Activated CD4-positive, alpha-beta T cell treated with anti-CD3 and anti-CD28 coated beads, Interleukin-2, amount 50 U/mL, for 16 hours (primary cell): ENCODE measurements at regions not wholly inside any gene's neighbourhood (a gene's known extent, or its start where the extent isn't known, plus 50 kb on each side); places are given as distances from the start of the nearest gene placed in this dataset.

Source experiments
- DNase-seq: peaks from one replicate; pipeline ENCODE4 v3.0.0-alpha.2; 2020

- DNase-seq, result no peak
Observed at GRCh38 chr6:16078064-16078463, 50.8 kb upstream of the MYLIP start.

DNA sequence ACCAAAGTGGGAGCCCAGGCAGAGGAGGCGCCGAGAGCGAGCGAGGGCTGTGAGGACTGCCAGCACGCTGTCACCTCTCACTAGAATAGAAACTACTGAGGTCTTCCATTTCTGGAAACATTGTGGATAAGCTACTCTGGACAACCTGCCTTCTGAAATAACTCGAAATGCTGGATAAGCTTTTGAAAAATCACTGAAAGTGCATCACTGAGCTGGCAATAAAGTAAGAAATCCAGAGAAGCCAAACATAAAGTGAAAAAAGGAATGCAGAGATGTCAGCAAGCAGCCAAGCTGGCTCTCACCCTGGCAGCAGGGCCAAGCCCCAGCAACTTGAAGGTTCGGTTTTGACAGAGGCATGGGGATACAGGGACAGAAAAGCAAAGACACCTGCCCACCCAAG, 59.2 kb upstream of the MYLIP start:
- no peak for DNase-seq

- DNase-seq, result no peak
Observed at GRCh38 chr6:16069222-16069621, 59.7 kb upstream of the MYLIP start.

- no peak for DNase-seq
Observed at GRCh38 chr6:16067568-16067967, 61.3 kb upstream of the MYLIP start.

DNA sequence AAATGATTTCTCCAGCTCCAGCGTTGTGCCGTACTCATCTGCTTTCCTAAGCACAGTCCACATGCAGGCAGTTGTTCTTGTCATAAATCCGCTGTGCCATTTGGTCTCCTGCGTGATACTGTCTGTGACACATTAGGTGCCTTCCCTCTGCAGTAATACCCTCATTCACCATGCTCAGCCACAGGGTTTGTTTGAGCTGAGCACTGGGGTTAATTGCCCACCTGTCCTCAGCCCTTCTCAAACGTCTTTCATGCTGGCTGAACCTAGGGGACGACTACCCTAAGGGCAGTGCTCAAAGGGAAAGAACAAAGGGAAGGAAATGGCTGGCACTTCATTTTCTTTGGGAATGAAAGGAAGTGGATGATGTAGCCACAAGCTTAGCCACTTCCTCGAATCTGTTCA, 64.2 kb upstream of the MYLIP start:
- no peak for DNase-seq

DNA sequence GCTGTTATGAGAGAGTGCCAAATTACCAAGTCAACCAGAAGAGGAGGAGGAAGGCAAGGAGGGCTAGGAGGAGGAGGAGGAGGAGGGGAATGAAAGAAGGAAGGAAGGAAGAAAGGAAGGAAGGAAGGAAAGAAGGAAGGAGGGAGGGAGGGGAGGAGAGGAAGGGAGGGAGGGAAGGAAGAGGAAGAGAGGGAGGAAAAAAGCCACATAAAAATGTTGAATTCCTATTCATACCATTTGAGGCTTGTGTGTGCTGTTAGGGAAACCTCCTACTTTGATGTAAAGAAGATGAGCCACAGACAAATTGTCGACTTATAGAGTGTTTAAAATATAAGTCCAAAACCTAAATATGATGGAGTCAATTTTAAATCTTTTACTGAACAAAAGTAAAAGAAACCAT, 65.3 kb upstream of the MYLIP start:
- DNase-seq, result no peak

DNA sequence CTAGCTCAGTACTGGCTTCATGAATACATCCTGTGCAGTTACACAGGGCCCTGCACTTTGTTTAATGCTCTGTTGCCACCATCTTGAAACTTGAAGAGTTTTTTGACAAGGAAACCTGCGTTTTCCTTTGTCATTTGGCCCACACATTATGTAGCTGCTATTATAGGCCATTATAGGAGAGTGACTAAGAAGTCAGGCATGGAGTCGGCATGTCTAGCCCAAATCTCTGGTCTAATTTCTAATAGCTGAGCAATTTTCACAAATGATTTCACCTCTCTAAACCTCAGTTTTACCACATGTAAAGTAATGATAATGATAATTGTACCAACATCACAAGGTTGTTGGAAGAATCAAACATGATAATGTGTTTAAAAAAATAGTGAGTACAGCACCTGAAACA, 67.1 kb upstream of the MYLIP start:
- DNase-seq, result no peak

DNA sequence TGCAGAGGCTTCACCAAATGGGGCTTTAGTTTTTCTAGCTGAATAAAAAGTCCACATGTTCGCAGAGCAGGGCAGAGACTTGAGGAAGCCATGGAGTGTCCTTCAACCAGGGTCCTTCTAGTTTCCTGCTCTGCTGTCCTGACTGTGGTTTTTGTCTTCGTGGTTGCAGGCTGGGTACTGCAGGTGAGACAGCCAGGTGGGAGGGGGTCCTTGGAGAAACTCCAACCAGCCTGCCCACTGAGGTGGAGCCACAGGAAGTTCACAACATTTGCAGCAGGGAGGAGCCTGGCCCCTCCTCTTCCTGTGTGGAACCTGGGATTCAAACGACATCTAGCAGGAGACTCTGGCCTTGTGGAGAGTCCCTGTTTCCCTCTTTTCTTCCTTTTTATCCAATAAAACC, 68.8 kb upstream of the MYLIP start:
- no peak for DNase-seq

DNA sequence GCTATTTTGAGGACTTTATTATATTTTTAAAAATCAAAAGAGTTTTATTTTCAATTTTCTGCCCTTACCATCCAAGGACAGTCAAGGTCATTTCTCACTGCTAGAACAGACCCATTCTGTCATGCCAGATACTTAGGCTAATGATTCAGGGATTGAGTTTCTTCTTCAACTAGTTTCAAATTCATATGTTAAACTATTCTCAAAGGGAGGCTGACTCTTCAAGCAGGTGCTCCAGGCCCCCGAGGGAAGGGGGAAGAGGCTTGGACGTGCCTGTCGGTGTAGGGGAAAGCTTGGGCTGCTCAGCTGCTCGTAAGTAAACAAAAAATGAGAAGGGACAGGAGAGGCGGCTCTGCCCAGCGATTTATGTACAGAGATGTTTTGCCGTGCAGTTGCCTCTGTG, 69.4 kb upstream of the MYLIP start:
- DNase-seq, result no peak

DNA sequence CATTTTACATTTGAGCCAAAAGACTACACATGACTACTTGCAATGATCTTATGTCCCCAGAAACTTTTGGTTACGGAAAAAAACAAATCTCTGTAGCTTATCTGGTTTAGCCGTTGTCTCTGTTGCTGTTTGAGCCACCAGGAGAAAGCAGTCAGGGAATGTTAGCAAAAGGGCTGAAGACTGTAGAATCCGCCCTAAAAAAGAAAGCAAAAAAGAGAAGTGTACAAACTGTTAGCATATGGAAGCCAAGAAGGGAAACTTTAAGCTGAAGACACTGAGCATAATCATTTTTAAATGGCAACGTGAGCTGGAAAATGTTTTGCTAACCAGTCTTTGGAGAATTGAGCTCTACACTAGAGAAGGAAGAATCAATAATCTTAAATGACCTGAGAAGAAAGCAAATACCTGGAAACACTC, 69.9 kb upstream of the MYLIP start:
- DNase-seq, result no peak

DNA sequence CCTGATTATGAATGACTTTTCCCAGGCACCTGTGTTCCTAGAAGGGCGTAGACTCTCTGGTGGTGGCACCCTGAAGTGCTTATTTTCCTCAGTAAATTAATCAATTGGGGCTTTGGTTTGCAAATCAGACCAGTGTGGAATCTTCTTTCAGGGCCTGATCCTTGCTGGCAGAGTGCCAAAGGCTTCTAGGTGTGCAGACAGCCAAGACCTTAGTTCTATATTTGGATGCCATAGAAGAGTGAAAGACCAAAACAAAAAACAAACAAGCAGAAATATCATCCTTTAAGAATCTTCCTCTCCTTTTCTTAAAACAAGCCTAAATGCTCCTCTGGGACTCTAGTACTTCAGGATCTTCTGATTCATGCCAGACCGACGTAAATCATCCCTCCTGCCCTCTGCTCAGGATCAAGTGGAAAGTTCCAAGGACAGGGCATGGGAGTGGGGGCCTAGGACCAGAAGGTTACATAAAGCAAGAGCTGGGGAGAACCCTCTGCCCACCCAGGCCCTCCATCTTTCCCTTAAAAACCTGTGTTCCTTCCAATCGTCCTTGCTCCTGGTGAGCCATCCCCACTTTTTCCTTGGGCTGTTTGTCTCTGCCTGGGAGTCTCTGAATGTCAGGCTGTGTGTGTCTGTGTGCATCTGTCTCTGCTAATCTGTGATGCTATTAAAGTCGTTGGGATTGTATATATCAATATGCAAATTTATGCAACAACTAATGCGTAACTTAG, 70.5 kb upstream of the MYLIP start:
- no peak for DNase-seq

- DNase-seq, result no peak
Observed at GRCh38 chr6:16057446-16057845, 71.4 kb upstream of the MYLIP start.

GRCh38 chr6:16056263-16056870, 72.5 kb upstream of the MYLIP start:
- peak; percentile 2 for DNase-seq

DNA sequence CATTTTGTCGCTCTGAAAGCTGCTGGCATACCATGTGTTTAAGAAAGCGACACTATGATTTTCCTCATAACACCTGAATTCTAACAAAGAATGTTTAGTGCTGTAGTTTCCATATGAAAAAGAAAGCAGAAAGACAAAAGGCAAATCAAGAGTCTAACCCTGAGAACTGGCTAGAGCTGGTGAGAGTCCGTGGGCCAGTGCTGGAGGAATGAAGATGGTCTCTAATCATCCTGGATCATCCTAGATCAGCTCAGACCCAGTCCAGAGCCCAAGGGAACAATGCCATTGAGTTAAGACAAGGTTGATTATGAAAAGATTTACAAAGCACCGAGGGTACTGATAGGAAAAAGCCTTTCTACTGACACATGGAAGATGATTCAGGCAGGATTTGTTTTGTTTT, 73.0 kb upstream of the MYLIP start:
- DNase-seq, result no peak

- DNase-seq, result peak; percentile 2
Observed at GRCh38 chr6:16049168-16049567, 79.7 kb upstream of the MYLIP start.

DNA sequence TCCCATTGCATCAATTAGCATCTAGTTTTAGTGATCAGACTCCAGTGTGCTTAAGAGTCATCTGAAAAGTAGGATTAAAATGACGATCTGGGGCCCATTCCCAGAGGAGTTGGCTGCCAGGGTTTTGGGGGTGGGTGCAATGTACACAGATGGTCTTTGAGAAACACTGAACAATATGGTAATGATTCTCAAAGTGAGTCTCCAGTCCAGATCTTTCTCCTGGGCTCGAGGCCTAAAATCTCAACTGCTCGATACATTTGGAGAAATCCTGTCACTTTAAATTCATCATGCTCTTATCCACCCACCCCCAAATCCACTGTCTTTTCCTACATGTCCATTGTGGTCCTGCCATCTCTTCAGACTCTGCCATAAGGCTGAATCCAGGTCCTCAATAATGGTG, 80.7 kb upstream of the MYLIP start:
- DNase-seq, result no peak

GRCh38 chr6:16047435-16047990, 81.4 kb upstream of the MYLIP start:
- DNase-seq, result no peak

DNA sequence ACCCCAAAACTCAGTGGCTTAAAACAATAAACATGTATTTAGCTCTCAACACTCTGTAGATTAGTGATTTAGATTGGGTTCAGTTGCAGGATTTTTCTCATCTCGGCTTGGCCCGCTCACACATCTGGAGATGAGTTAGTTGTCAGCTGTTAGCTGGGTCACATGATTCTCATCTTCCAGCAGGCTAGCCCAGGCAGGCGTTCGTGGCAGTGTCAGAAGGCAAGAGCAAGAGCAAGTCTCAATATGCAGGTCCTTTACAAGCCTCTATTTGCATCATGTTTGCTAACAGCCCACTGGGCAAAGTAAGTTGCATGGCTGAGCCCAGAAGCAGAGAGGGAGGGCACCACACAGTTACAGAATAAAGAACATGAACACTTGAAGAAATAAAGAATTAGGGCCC, 83.6 kb upstream of the MYLIP start:
- no peak for DNase-seq

DNA sequence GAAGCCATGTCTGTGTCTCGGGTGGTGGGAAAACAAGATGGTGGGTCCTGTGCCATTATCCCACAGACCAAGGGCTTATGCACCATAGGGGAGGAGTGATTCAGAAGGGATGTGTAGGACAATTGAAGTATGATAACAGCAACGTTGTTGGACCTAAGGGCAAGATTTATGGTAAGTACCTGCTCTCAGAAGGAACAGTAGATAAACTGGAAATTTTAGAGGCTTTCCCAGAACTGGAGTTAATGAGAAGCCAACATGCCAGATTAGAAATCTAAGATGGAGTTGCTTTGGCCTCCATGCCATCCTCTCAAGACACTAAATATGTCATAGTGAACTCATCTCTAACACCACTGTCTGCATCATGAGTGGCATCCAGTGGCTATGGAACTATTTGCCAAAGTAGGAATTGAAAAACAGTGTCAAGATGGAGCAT, 84.7 kb upstream of the MYLIP start:
- no peak for DNase-seq

DNA sequence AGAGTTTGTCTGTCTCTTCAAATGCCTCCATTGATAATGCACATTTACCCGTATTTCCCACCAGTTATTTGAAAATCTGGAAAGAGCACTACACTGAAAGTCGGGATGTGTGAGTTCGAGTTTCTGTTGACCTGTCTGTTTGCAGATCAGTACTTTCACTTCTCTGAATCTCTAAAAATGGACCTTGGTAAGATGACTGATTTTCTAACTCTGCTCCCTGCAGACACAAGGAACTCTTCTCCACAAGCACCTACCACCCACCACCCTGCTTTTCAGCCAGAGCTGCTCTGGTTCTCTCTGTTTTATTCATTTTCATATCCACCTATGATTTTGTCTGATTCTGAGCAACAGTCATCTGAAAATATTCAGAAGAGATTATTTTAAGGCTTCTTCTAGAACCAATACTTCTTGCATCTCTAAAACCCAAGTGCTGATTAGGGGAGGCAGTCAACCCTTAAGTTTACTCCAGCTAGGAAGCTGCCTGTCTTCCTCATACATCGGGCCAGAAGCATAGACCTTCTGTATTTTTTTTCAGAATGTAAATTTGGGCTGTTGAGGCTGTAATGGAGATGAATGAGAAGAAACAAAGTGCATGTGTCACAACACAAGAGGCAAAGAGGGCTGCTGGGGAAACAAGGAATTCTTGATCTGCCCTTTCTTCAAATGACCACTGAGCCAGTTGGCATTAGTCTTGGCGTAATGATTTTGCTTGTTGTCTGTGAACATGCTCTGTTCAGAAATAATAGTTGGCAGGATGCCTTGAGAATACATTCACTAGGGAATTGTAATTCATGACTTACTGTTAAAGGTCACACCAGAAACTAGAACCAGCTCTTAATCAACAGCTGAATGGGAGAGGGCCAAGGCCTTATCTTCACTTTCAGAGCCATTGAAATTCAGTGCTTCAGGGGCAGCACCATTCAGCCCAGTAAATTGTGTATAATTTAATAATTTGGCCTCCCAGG, 85.4 kb upstream of the MYLIP start:
- no peak for DNase-seq

DNA sequence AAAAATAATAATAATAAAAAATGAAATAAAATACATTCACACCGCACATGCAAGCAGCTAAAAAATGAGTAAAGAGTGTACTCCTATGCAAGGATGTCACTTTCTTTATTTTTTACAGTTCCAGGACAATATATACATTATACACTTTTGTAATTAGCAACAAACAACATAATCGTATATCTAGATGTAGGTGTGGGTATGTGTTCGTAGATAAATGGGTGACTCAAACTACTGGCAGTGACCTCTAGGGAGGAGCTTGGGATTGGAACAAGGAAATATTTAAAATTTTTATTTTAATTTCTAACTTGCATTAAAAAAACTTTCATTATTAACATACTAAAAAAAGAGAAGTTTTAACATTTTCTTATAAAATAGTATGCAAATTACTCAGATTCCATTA, 86.1 kb upstream of the MYLIP start:
- no peak for DNase-seq

GRCh38 chr6:16041327-16041726, 87.6 kb upstream of the MYLIP start:
- DNase-seq, result no peak

DNA sequence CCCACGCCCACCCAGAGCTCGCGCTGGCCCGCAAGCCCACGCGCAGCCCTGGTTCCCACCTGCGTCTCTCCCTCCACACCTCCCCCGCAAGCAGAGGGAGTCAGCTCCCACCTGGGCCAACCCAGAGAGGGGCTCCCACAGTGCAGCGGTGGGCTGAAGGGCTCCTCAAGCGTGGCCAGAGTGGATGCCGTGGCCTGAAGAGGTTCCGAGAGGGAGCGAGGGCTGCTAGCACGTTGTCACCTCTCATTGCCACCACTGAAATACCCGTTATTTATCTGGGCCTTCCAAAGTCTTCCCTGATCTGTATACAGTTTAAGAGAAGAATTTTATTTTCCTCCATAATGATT, 88.3 kb upstream of the MYLIP start:
- DNase-seq, result no peak
